WTC11 (cell line): ENCODE measurements at regions not wholly inside any gene's neighbourhood (a gene's known extent, or its start where the extent isn't known, plus 50 kb on each side); places are given as distances from the start of the nearest gene placed in this dataset.

Source experiments
- ATAC-seq: fragments of 200-7000 bp; cut with Tn5 transposase; 2 replicates; pipeline ENCODE4 v1.10.0; 2021; ENCODE audit warnings: mild to moderate bottlenecking, moderate library complexity
- CTCF ChIA-PET: fragments of 300-600 bp; sonication (Branson Sonifier 250); formaldehyde crosslinking; loops from one replicate; lab custom pipeline; 2021; ENCODE audit warnings: antibody characterized with exemption; lab: Charles Lee
- POLR2A ChIA-PET: fragments of 350-600 bp; sonication (Branson Sonifier 250); formaldehyde crosslinking; loops from one replicate; lab custom pipeline; 2021; ENCODE audit warnings: antibody characterized with exemption; lab: Charles Lee
- DNase-seq: peaks from one replicate; pipeline ENCODE4 v3.0.0; 2021; ENCODE audit warnings: low spot score
- H3K27ac Mint-ChIP-seq: 2 replicates; pipeline ENCODE4 v1.8.0; 2021; ENCODE audit warnings: mixed read lengths
- H3K27me3 Mint-ChIP-seq: 2 replicates; pipeline ENCODE4 v1.8.0; 2021; ENCODE audit warnings: low read depth, mild to moderate bottlenecking, moderate library complexity, mixed read lengths
- H3K36me3 Mint-ChIP-seq: 2 replicates; pipeline ENCODE4 v1.8.0; 2021; ENCODE audit warnings: mixed read lengths
- H3K4me1 Mint-ChIP-seq: 2 replicates; pipeline ENCODE4 v1.8.0; 2022; ENCODE audit warnings: mixed read lengths
- H3K4me3 Mint-ChIP-seq: 2 replicates; pipeline ENCODE4 v1.8.0; 2021; ENCODE audit warnings: mild to moderate bottlenecking, moderate library complexity, mixed read lengths
- H3K9me3 Mint-ChIP-seq: 2 replicates; pipeline ENCODE4 v1.8.0; 2021; ENCODE audit warnings: mixed read lengths
- CREM ChIP-seq: sonication (generic); formaldehyde crosslinking; IDR thresholded peaks from 2 replicates; pipeline ENCODE4 v1.8.1; 2022; ENCODE audit warnings: mild to moderate bottlenecking, missing genetic modification reagents, moderate library complexity
- ETV6 ChIP-seq: sonication (generic); formaldehyde crosslinking; IDR thresholded peaks from 2 replicates; pipeline ENCODE4 v1.8.1; 2022; ENCODE audit warnings: mild to moderate bottlenecking, missing genetic modification reagents
- IRF2 ChIP-seq: sonication (generic); formaldehyde crosslinking; IDR thresholded peaks from 2 replicates; pipeline ENCODE4 v1.8.0; 2022; ENCODE audit warnings: low read depth, missing genetic modification reagents, borderline replicate concordance
- JUN ChIP-seq: sonication (generic); formaldehyde crosslinking; IDR thresholded peaks from 2 replicates; pipeline ENCODE4 v1.8.0; 2023; ENCODE audit warnings: mild to moderate bottlenecking, missing genetic modification reagents
- KAT7 ChIP-seq: sonication (generic); formaldehyde crosslinking; IDR thresholded peaks from 2 replicates; pipeline ENCODE4 v1.8.1; 2023; ENCODE audit warnings: missing genetic modification reagents, mild to moderate bottlenecking, borderline replicate concordance
- MXD4 ChIP-seq: fragments of 250-450 bp; sonication (Bioruptor Pico); IDR thresholded peaks from 2 replicates; pipeline ENCODE4 v1.8.0; 2021; ENCODE audit warnings: mild to moderate bottlenecking, moderate library complexity, borderline replicate concordance
- NR2C2 ChIP-seq: sonication (generic); formaldehyde crosslinking; IDR thresholded peaks from 2 replicates; pipeline ENCODE4 v1.8.0; 2022; ENCODE audit warnings: mild to moderate bottlenecking, missing genetic modification reagents
- ZBTB21 ChIP-seq: sonication (generic); formaldehyde crosslinking; IDR thresholded peaks from 2 replicates; pipeline ENCODE4 v1.8.1; 2023; ENCODE audit warnings: mild to moderate bottlenecking, missing genetic modification reagents, borderline replicate concordance
- ZNF232 ChIP-seq: sonication (generic); formaldehyde crosslinking; IDR thresholded peaks from 2 replicates; pipeline ENCODE4 v1.8.0; 2022; ENCODE audit warnings: mild to moderate bottlenecking, missing genetic modification reagents
- ZNF263 ChIP-seq: sonication (generic); formaldehyde crosslinking; IDR thresholded peaks from 2 replicates; pipeline ENCODE4 v1.8.1; 2022; ENCODE audit warnings: low read depth, mild to moderate bottlenecking, moderate library complexity, missing genetic modification reagents
- ZNF671 ChIP-seq: fragments of 250-450 bp; sonication (Bioruptor Pico); IDR thresholded peaks from 2 replicates; pipeline ENCODE4 v1.8.0; 2021; ENCODE audit warnings: mild to moderate bottlenecking
- TF ChIP-seq, protein P1 (sequence below): fragments of 250-450 bp; sonication (Bioruptor Pico); IDR thresholded peaks from 2 replicates; pipeline ENCODE4 v1.9.0; 2021; ENCODE audit warnings: mild to moderate bottlenecking
- TF ChIP-seq, protein P2 (sequence below): sonication (generic); formaldehyde crosslinking; IDR thresholded peaks from 2 replicates; pipeline ENCODE4 v1.8.1; 2023; ENCODE audit warnings: mild to moderate bottlenecking, missing genetic modification reagents
- TF ChIP-seq, protein P3 (sequence below): sonication (generic); formaldehyde crosslinking; IDR thresholded peaks from 2 replicates; pipeline ENCODE4 v1.8.1; 2023; ENCODE audit warnings: mild to moderate bottlenecking, missing genetic modification reagents, moderate library complexity
- TF ChIP-seq, protein P4 (sequence below): sonication (generic); formaldehyde crosslinking; IDR thresholded peaks from 2 replicates; pipeline ENCODE4 v1.8.0; 2022; ENCODE audit warnings: mild to moderate bottlenecking, missing genetic modification reagents
- TF ChIP-seq, protein P5 (sequence below): fragments of 250-450 bp; sonication (Bioruptor Pico); IDR thresholded peaks from 2 replicates; pipeline ENCODE4 v2.1.2; 2022; ENCODE audit warnings: mild to moderate bottlenecking, moderate library complexity

DNA sequence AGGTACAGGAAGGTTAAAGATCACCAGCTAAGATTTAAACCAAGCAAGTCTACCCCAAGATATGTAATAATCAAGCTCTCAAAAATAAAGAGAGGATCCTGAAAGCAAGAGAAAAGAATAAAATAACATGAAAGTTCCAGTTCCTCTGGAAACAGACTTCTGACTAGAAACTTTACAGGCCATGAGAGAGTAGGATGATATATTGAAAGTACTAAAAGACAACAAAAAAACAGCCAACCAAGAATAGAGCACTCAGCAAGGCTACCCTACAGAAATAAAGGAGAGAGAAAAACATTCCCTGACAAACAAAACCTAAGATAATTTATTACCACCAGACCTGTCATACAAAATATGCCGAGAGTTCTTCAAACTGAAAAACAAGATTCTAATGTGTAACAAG lies 450.5 kb downstream of the ARAP2 start:
- no peak for DNase-seq
- no peak for ATAC-seq
- Mint-ChIP-seq H3K4me3 (no peak overlapping the region), H3K9me3 (peaks cover 36% of the 10 kb centered on the region), H3K36me3 (peaks cover 25% of the 10 kb centered on the region), H3K27me3 (no peaks in the 10 kb centered on the region), H3K27ac (no peak overlapping the region), H3K4me1 (no peaks in the 10 kb centered on the region)
- no peak for TF ChIP-seq ZBTB21 (CRISPR knock-in tag)
- ChIA-PET CTCF (no interaction called here), POLR2A (no interaction called here)

DNA sequence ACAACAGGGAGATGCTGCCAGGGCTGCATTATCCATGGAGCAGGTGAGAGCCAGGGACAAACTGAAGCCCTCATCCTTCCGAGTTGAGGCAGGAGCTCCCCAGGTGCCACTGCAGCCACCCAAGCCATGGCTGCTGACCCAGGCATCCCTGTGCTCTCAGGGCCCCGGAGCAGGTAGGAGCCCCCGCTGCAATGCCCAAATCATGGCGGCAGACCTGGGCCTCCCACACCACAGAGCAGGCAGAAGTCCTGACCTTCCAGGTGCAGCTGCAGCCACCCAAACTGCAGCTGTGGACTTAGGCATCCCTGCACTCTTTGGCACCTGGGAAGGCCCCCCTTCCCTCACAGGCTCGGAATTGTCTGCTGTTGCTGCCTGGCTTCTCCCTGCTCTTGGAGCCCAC lies 443.6 kb downstream of the ARAP2 start:
- CTCF ChIA-PET = no interaction called here
- POLR2A ChIA-PET = no interaction called here
- H3K27me3 Mint-ChIP-seq = no peaks in the 10 kb centered on the region
- H3K36me3 Mint-ChIP-seq = peaks cover 28% of the 10 kb centered on the region
- ATAC-seq (no peak), DNase-seq (no peak)
- no peak overlapping the region for H3K27ac Mint-ChIP-seq
- H3K4me1 Mint-ChIP-seq = no peaks in the 10 kb centered on the region
- no peak overlapping the region for H3K4me3 Mint-ChIP-seq
- TF ChIP-seq KAT7 (no peak), MXD4 (no peak), IRF2 (no peak), ZNF232 (CRISPR knock-in tag) (no peak), ZNF263 (CRISPR knock-in tag) (no peak)
- TF ChIP-seq, protein P1, sequence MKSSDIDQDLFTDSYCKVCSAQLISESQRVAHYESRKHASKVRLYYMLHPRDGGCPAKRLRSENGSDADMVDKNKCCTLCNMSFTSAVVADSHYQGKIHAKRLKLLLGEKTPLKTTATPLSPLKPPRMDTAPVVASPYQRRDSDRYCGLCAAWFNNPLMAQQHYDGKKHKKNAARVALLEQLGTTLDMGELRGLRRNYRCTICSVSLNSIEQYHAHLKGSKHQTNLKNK (CRISPR knock-in tag) = no peak
- H3K9me3 Mint-ChIP-seq = peaks cover 44% of the 10 kb centered on the region

DNA sequence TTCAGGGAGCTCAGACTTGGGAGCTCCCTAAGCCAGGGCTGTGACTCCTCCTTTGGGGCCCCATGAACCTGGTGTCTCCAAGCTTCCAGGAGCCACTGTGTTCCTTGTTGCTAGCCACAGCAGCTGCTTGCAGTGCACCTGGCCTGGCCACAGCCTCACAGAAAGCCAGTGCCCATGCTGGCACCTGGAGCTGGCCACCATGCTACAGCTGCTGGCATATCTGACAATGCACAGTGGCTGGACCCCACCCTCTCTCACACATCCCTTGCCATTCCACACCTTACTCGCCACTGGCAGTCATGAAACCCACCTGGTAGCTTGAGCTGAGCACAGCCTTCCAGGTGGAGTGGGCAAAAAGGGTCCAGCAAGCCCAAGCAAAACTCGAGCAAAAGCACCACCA lies 441.7 kb downstream of the ARAP2 start:
- TF ChIP-seq, protein P2, sequence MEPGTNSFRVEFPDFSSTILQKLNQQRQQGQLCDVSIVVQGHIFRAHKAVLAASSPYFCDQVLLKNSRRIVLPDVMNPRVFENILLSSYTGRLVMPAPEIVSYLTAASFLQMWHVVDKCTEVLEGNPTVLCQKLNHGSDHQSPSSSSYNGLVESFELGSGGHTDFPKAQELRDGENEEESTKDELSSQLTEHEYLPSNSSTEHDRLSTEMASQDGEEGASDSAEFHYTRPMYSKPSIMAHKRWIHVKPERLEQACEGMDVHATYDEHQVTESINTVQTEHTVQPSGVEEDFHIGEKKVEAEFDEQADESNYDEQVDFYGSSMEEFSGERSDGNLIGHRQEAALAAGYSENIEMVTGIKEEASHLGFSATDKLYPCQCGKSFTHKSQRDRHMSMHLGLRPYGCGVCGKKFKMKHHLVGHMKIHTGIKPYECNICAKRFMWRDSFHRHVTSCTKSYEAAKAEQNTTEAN (CRISPR knock-in tag) = no peak
- TF ChIP-seq ETV6 (CRISPR knock-in tag) (no peak), ZBTB21 (CRISPR knock-in tag) (no peak), ZNF671 (CRISPR knock-in tag) (no peak), CREM (CRISPR knock-in tag) (no peak), JUN (CRISPR knock-in tag) (no peak)
- TF ChIP-seq, protein P3, sequence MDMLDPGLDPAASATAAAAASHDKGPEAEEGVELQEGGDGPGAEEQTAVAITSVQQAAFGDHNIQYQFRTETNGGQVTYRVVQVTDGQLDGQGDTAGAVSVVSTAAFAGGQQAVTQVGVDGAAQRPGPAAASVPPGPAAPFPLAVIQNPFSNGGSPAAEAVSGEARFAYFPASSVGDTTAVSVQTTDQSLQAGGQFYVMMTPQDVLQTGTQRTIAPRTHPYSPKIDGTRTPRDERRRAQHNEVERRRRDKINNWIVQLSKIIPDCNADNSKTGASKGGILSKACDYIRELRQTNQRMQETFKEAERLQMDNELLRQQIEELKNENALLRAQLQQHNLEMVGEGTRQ (CRISPR knock-in tag) = no peak
- TF ChIP-seq, protein P4, sequence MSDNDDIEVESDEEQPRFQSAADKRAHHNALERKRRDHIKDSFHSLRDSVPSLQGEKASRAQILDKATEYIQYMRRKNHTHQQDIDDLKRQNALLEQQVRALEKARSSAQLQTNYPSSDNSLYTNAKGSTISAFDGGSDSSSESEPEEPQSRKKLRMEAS = no peak
- H3K4me1 Mint-ChIP-seq = no peaks in the 10 kb centered on the region
- ChIA-PET CTCF (no interaction called here), POLR2A (no interaction called here)
- peaks cover 24% of the 10 kb centered on the region for H3K9me3 Mint-ChIP-seq
- H3K36me3 Mint-ChIP-seq = peaks cover 11% of the 10 kb centered on the region
- no peak overlapping the region for H3K4me3 Mint-ChIP-seq
- no peak overlapping the region for H3K27ac Mint-ChIP-seq
- ATAC-seq = no peak
- no peak for DNase-seq
- H3K27me3 Mint-ChIP-seq = no peaks in the 10 kb centered on the region

DNA sequence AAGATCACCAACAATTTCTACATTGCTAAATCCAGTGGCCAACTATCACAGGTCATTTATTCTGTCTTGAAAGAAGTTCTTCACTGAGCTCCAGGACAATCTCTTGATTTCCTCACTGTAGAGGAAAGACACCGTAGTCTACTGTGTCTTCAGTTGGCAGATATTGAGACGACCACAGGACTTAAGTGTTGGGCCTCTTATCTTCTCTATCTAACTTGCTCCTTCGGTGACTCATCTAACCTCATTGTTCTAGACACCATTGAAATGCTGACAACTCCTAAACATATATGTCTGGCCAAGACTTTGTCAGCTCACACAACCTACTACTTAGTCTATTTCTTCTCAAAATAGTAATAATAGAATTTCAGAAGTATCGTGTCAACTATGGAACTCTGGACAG lies 425.8 kb downstream of the ARAP2 start:
- Mint-ChIP-seq H3K27me3 (no peaks in the 10 kb centered on the region), H3K36me3 (no peaks in the 10 kb centered on the region)
- ATAC-seq = no peak
- DNase-seq = no peak
- TF ChIP-seq CREM (CRISPR knock-in tag) = no peak
- no peak for TF ChIP-seq NR2C2 (CRISPR knock-in tag)
- TF ChIP-seq, protein P5, sequence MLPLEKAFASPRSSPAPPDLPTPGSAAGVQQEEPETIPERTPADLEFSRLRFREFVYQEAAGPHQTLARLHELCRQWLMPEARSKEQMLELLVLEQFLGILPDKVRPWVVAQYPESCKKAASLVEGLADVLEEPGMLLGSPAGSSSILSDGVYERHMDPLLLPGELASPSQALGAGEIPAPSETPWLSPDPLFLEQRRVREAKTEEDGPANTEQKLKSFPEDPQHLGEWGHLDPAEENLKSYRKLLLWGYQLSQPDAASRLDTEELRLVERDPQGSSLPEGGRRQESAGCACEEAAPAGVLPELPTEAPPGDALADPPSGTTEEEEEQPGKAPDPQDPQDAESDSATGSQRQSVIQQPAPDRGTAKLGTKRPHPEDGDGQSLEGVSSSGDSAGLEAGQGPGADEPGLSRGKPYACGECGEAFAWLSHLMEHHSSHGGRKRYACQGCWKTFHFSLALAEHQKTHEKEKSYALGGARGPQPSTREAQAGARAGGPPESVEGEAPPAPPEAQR (CRISPR knock-in tag) = no peak
- TF ChIP-seq, all 79 proteins: peak for 0
- peaks cover 12% of the 10 kb centered on the region for H3K4me1 Mint-ChIP-seq
- H3K27ac Mint-ChIP-seq = no peak overlapping the region
- ChIA-PET POLR2A (no interaction called here), CTCF (no interaction called here)
- no peak overlapping the region for H3K4me3 Mint-ChIP-seq
- peaks cover 4% of the 10 kb centered on the region; the same call in 1 of the 2 replicates for H3K9me3 Mint-ChIP-seq
